ENCODE measurements at regions not wholly inside any gene's neighbourhood (a gene's known extent, or its start where the extent isn't known, plus 50 kb on each side); places are given as distances from the start of the nearest gene placed in this dataset.

DNA sequence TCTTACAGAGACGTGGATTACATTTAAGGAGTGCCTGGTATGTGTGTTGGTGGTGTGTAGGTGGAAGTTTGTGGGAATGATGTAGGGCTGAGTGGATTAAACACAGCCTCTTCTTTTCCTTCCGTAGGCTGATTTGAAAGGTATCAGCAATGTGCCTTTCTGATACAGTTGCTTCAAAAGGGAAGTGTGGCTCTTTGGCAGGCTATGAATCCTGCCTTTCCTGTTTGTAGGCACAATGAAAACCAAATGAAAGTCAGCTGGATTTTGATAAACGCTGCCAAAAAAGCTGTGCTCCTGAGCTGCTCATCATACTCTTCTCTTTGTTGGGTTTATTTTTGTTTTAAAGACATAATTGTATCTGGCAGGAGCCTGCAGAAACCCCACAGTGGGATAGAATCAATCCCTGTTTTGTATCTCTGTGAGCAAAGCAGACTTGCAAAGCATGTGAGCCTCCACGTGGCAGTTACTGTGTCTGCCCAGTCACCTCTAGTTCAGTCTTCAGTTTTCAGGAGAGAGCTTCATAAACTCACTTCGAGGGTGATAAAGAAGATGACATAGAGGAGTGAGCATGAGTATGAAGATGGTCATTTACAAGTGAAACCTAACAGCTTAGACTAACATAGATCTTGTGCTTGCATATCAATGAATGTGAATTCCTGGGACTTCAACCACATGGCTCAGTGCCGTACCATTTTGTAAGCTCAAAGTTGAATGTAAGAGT lies 655.7 kb upstream of the KIRREL3 start:
- peaks cover 0 to 4% of the 10 kb centered on the region in 2 donors for H3K27me3 Mint-ChIP-seq
- H3K27ac Mint-ChIP-seq = no peak overlapping the region
- no peaks in the 10 kb centered on the region for H3K36me3 Mint-ChIP-seq
- no peak overlapping the region for H3K4me3 Mint-ChIP-seq
- no peak for DNase-seq (ENCODE audit: low spot score)
- no peak for ATAC-seq
- H3K9me3 Mint-ChIP-seq = peaks cover 3% of the 10 kb centered on the region
- no peaks in the 10 kb centered on the region for H3K4me1 Mint-ChIP-seq (ENCODE audit: low read depth in 2 of 2)

GRCh38 chr11:127653076-127653475 lies 652.5 kb upstream of the KIRREL3 start:
- Mint-ChIP-seq H3K27me3 (peaks cover 0 to 4% of the 10 kb centered on the region in 2 donors), H3K4me3 (no peak overlapping the region), H3K36me3 (no peaks in the 10 kb centered on the region), H3K9me3 (no peaks in the 10 kb centered on the region), H3K4me1 (ENCODE audit: low read depth in 2 of 2) (no peaks in the 10 kb centered on the region), H3K27ac (no peak overlapping the region)
- ATAC-seq (no peak), DNase-seq (ENCODE audit: low spot score) (no peak)

DNA sequence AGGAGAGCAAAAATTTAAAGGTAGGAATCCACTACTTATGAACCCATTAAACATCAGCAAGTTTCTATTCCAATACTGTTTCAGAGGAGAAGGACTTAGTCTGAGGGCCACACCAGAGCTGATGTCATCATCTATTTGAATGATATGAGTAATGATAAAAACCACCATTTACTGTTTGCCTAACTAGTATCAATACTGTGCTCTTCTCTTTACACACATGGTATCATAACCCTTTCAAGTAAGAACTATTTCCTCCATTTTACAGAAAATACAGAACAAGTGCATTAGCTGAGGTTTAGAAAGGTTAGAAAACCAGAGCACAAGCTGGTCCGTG lies 651.3 kb upstream of the KIRREL3 start:
- no peak for ATAC-seq
- Mint-ChIP-seq H3K9me3 (no peaks in the 10 kb centered on the region), H3K4me3 (no peak overlapping the region)

DNA sequence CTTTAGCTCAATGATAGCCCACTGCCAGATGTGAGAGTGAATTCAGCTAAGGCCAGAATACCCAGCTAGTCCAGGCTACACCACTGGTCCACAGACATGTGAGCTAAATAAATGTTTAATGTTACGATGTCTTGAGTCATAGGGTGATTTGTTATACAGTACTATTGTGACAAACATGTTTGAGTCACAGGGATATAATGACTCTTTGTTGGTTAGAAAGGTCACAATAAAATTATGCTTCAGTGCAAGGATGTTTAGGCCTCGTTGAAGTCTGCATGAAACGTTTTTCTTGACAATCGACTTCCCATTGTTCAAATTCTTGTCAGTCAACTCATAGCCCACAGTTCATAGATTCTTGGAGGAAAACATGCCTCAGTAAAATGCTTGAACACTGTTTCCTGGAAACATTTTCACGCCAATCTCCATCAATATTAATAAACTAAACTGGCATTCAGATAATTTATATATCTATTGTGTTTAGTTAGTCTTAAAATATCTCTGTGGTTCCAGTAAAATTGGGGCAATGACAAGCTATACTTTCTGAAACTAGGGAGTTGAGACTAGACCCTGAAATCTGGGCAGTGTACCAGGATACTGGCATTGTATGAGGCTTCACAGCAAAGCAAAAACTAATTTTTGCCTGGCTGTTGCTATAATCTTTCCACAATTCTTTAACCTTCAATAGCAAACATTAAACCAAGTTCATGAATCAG lies 650.8 kb upstream of the KIRREL3 start:
- Mint-ChIP-seq H3K27me3 (peaks cover 0 to 4% of the 10 kb centered on the region in 2 donors), H3K9me3 (no peaks in the 10 kb centered on the region), H3K4me3 (no peak overlapping the region), H3K36me3 (no peaks in the 10 kb centered on the region), H3K27ac (no peak overlapping the region), H3K4me1 (ENCODE audit: low read depth in 2 of 2) (no peaks in the 10 kb centered on the region)
- ATAC-seq (no peak), DNase-seq (ENCODE audit: low spot score) (no peak)

More for the DNA sequence above, 651.3 kb upstream of the KIRREL3 start:
- no peak overlapping the region for H3K27ac Mint-ChIP-seq
- peaks cover 0 to 4% of the 10 kb centered on the region in 2 donors for H3K27me3 Mint-ChIP-seq
- no peaks in the 10 kb centered on the region for H3K4me1 Mint-ChIP-seq (ENCODE audit: low read depth in 2 of 2)
- DNase-seq (ENCODE audit: low spot score) = no peak
- no peaks in the 10 kb centered on the region for H3K36me3 Mint-ChIP-seq

DNA sequence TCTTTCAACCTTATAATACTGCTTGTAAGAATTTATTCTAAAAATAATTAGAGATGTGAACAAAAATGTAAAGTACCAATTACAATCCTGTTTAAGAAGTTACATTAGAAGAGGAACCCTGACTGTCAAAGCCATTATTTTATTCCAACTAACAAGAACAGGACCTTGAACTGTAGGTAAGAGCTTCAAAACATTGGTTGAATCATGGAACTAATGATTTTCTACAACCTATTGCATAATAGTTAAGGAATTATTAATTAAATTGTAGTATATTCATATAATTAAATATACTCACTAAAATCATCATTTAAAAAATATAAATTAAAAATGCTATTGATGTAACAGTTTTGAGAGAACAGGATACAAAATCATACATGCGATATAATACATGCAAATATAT lies 649.4 kb upstream of the KIRREL3 start:
- H3K36me3 Mint-ChIP-seq = no peaks in the 10 kb centered on the region

GRCh38 chr11:127649071-127649470 lies 648.5 kb upstream of the KIRREL3 start:
- H3K36me3 Mint-ChIP-seq = no peaks in the 10 kb centered on the region
- ATAC-seq (no peak), DNase-seq (ENCODE audit: low spot score) (no peak)
- peaks cover 0 to 4% of the 10 kb centered on the region in 2 donors for H3K27me3 Mint-ChIP-seq
- H3K4me1 Mint-ChIP-seq (ENCODE audit: low read depth in 2 of 2) = no peaks in the 10 kb centered on the region
- no peak overlapping the region for H3K4me3 Mint-ChIP-seq
- no peak overlapping the region for H3K27ac Mint-ChIP-seq
- H3K9me3 Mint-ChIP-seq = no peaks in the 10 kb centered on the region

More for the DNA sequence above, 649.4 kb upstream of the KIRREL3 start:
- Mint-ChIP-seq H3K27me3 (peaks cover 0 to 4% of the 10 kb centered on the region in 2 donors), H3K4me1 (ENCODE audit: low read depth in 2 of 2) (no peaks in the 10 kb centered on the region), H3K4me3 (no peak overlapping the region), H3K9me3 (no peaks in the 10 kb centered on the region), H3K27ac (no peak overlapping the region)
- ATAC-seq (no peak), DNase-seq (ENCODE audit: low spot score) (no peak)

DNA sequence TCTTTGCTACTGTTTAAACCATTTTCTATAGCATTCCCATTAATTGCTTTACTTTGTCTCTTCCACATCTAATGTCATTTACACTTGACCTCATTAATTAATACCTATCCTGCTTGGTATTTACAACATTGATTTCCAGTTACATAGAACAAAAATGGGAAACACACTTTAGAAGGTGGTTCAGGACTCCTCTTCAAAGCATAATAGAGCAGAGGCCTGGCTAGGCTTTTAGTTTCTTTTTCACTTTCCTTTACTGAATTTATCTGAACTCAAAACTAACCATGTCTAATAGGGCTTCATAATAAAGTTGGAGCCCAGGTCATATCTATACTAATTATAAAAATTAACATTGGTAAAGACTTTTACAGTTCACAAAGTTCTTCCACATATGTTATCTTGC lies 648.0 kb upstream of the KIRREL3 start:
- no peaks in the 10 kb centered on the region for H3K9me3 Mint-ChIP-seq

DNA sequence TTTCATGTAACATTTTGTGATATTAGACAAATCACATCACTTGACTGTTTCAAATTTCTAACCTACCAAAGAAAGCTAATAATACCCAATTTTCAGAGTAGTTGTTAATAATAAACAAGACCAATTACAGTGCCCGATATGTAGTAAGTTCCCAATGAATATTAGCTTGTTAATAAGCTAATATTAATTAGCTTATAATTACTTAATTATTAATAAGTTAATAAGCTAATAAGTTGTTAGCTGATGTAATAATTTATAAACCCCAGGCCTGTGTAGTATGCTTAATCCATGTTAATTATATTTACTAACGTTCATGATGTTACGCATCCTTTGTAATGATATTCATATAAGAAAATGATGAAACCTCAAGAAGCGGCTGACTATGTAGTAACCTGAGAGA lies 643.8 kb upstream of the KIRREL3 start:
- no peaks in the 10 kb centered on the region for H3K36me3 Mint-ChIP-seq
- ATAC-seq (no peak), DNase-seq (ENCODE audit: low spot score) (no peak)
- no peaks in the 10 kb centered on the region for H3K4me1 Mint-ChIP-seq (ENCODE audit: low read depth in 2 of 2)
- H3K4me3 Mint-ChIP-seq = no peak overlapping the region
- no peaks in the 10 kb centered on the region for H3K27me3 Mint-ChIP-seq
- H3K9me3 Mint-ChIP-seq = no peaks in the 10 kb centered on the region
- no peak overlapping the region for H3K27ac Mint-ChIP-seq

More for the DNA sequence above, 648.0 kb upstream of the KIRREL3 start:
- no peak overlapping the region for H3K27ac Mint-ChIP-seq
- no peak for DNase-seq (ENCODE audit: low spot score)
- peaks cover 0 to 4% of the 10 kb centered on the region in 2 donors for H3K27me3 Mint-ChIP-seq
- ATAC-seq = no peak
- no peak overlapping the region for H3K4me3 Mint-ChIP-seq
- no peaks in the 10 kb centered on the region for H3K36me3 Mint-ChIP-seq
- no peaks in the 10 kb centered on the region for H3K4me1 Mint-ChIP-seq (ENCODE audit: low read depth in 2 of 2)

DNA sequence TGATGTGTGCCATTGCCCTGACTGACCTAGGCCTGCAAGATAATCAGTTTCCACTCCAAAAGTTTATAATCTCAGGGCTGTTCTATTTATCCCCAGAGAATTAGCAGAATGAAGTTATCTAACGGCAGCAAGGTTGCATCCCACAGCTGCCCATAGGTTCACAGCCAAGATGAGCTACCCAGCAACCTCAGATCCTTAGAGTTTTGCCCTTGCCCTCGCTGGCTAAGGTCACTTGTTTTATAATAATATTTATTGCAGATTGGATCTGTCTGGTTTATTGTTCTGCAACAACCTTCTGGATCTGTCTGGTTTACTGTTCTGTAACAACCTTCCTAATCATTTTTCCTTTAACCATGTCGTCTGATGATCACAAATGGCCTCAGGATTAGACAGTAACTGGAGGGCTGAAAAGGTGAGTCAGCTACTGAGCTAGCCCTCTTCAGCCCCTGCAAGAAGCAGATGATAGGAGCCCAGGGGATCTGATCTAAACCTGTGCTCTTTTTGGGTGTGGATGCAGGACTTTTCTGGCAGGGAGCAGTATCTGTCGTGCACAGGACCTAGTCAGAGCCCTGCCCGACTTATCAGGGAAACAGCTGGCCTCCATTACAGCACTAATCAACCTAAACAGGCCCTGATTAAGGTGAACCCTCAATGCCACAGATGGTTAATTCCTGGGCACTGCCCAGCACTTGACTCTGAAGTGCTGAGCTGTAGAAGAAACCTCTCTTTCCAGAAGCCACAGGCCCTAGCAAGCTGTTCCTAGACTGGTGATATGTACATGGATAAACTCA lies 642.9 kb upstream of the KIRREL3 start:
- Mint-ChIP-seq H3K4me1 (ENCODE audit: low read depth in 2 of 2) (no peaks in the 10 kb centered on the region), H3K4me3 (no peak overlapping the region), H3K36me3 (no peaks in the 10 kb centered on the region), H3K9me3 (no peaks in the 10 kb centered on the region), H3K27ac (no peak overlapping the region), H3K27me3 (no peaks in the 10 kb centered on the region)
- ATAC-seq (peak in 1 of 2 donors; percentile 32), DNase-seq (ENCODE audit: low spot score) (no peak)

DNA sequence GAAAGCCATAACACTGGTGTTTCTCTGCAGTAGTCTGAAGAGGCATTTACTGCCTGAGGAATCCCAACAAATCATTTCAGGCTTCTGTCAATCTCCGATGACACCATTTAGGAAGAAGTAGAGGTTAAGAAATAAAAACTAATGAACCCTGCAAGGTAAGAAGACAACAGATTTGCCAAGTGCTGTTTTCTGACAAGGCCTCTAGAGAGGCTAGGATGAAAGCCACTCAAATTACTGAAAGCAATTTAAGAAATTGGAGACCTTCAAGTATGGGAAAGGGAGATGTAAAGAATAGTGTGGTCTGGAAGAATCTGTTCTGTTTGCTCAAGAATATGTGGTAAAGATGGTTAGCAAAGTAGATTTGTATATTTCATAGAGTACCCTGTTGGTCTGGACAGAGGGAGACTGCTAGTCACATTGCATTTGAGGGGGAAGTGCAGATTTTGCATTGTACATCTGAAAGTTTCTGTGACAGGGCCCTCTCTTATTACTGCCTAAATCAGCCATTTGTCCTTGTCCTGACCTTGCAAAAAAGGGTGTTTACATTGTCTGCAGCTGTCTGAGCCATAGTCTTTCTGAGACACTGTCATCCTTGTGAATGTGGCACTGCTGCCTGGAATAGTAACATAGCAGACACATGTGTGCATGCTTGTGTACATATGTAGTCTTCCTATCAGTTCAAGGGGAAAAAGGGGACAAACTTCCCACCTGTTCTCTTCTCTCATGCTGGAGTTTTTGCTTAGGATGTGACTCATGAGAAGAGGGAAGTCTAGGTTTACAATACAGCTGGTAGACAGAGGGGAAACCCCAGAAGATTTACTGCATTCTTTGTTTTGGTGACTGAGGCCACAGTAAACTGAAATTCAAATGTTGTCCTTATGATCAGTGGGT lies 640.2 kb upstream of the KIRREL3 start:
- Mint-ChIP-seq H3K27me3 (no peaks in the 10 kb centered on the region), H3K4me3 (no peak overlapping the region), H3K27ac (no peak overlapping the region), H3K4me1 (ENCODE audit: low read depth in 2 of 2) (no peaks in the 10 kb centered on the region), H3K9me3 (no peaks in the 10 kb centered on the region), H3K36me3 (no peaks in the 10 kb centered on the region)
- DNase-seq (ENCODE audit: low spot score) (no peak), ATAC-seq (no peak)

GRCh38 chr11:127639916-127640315 lies 639.3 kb upstream of the KIRREL3 start:
- Mint-ChIP-seq H3K27me3 (no peaks in the 10 kb centered on the region), H3K4me1 (ENCODE audit: low read depth in 2 of 2) (no peaks in the 10 kb centered on the region), H3K27ac (no peak overlapping the region), H3K36me3 (no peaks in the 10 kb centered on the region), H3K9me3 (no peaks in the 10 kb centered on the region), H3K4me3 (no peak overlapping the region)
- no peak for ATAC-seq
- no peak for DNase-seq (ENCODE audit: low spot score)

- Mint-ChIP-seq H3K4me1 (ENCODE audit: low read depth in 2 of 2) (no peaks in the 10 kb centered on the region), H3K9me3 (no peaks in the 10 kb centered on the region), H3K36me3 (no peaks in the 10 kb centered on the region), H3K4me3 (no peak overlapping the region), H3K27ac (no peak overlapping the region), H3K27me3 (no peaks in the 10 kb centered on the region)
- DNase-seq (ENCODE audit: low spot score) (no peak), ATAC-seq (no peak)
These were observed 632.6 kb upstream of the KIRREL3 start for GRCh38 chr11:127632976-127633680.

- H3K36me3 Mint-ChIP-seq = no peaks in the 10 kb centered on the region
- H3K4me1 Mint-ChIP-seq (ENCODE audit: low read depth in 2 of 2) = no peaks in the 10 kb centered on the region
- no peaks in the 10 kb centered on the region for H3K27me3 Mint-ChIP-seq
- H3K4me3 Mint-ChIP-seq = no peak overlapping the region
- H3K9me3 Mint-ChIP-seq = no peaks in the 10 kb centered on the region
- H3K27ac Mint-ChIP-seq = no peak overlapping the region
- no peak for DNase-seq (ENCODE audit: low spot score)
- ATAC-seq = no peak
These were observed 632.0 kb upstream of the KIRREL3 start for GRCh38 chr11:127632546-127632945.
